Thoracic aorta (tissue), 2 donors: ENCODE measurements at regions not wholly inside any gene's neighbourhood (a gene's known extent, or its start where the extent isn't known, plus 50 kb on each side); places are given as distances from the start of the nearest gene placed in this dataset.

ENCODE experiments used
- ATAC-seq: fragments of 150-250 bp; one replicate; pipeline ENCODE4 v1.8.0; 2017; ENCODE audit warnings: low read depth; ENCODE audit not compliant: insufficient number of reproducible peaks, low FRiP score
- DNase-seq: peaks from one replicate; pipeline ENCODE4 v3.0.0-alpha.2; 2020; ENCODE audit warnings: low spot score
- H3K27ac ChIP-seq, 2 donors: fragments of 200-600 bp; sonication (generic); 1 replicate in 1 of 2; 2 replicates in 1 of 2; pipeline ENCODE4 v1.5.1; 2016; ENCODE audit warnings: mild to moderate bottlenecking in 2 of 2, moderate library complexity in 2 of 2
- H3K27me3 ChIP-seq: fragments of 200-600 bp; sonication (generic); replicated peaks from 2 replicates; pipeline ENCODE4 v1.6.0; 2016; ENCODE audit warnings: mild to moderate bottlenecking; ENCODE audit not compliant: insufficient read depth
- H3K36me3 ChIP-seq: fragments of 200-600 bp; sonication (generic); one replicate; pipeline ENCODE4 v1.5.1; 2016
- H3K4me1 ChIP-seq, 2 donors: fragments of 200-600 bp; sonication (generic); 1 replicate in 1 of 2; 2 replicates in 1 of 2; pipeline versions ENCODE4 v1.5.1 to v1.6.0; 2016; ENCODE audit warnings: low read depth in 2 of 2, mild to moderate bottlenecking in 1 of 2; ENCODE audit not compliant: control insufficient read depth in 1 of 2
- H3K4me3 ChIP-seq: fragments of 200-600 bp; sonication (generic); 2 replicates; pipeline ENCODE4 v1.5.1; 2016; ENCODE audit warnings: mild to moderate bottlenecking
- H3K9me3 ChIP-seq: fragments of 200-600 bp; sonication (generic); 2 replicates; pipeline ENCODE4 v1.5.1; 2016
- TF ChIP-seq, protein P1 (sequence below): fragments of 200-600 bp; sonication (generic); IDR thresholded peaks from one replicate; pipeline ENCODE4 v1.5.1; 2019; ENCODE audit warnings: antibody characterized with exemption

- TF ChIP-seq, protein P1, sequence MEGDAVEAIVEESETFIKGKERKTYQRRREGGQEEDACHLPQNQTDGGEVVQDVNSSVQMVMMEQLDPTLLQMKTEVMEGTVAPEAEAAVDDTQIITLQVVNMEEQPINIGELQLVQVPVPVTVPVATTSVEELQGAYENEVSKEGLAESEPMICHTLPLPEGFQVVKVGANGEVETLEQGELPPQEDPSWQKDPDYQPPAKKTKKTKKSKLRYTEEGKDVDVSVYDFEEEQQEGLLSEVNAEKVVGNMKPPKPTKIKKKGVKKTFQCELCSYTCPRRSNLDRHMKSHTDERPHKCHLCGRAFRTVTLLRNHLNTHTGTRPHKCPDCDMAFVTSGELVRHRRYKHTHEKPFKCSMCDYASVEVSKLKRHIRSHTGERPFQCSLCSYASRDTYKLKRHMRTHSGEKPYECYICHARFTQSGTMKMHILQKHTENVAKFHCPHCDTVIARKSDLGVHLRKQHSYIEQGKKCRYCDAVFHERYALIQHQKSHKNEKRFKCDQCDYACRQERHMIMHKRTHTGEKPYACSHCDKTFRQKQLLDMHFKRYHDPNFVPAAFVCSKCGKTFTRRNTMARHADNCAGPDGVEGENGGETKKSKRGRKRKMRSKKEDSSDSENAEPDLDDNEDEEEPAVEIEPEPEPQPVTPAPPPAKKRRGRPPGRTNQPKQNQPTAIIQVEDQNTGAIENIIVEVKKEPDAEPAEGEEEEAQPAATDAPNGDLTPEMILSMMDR = no peak
- H3K27me3 ChIP-seq = no peaks in the 10 kb centered on the region
These were observed 224.2 kb upstream of the CRBN start for GRCh38 chr3:3403700-3404099.

GRCh38 chr3:3392946-3393345 is 213.5 kb upstream of the CRBN start:
- no peak overlapping the region for H3K4me3 ChIP-seq
- H3K27me3 ChIP-seq = no peaks in the 10 kb centered on the region
- no peak overlapping the region for H3K27ac ChIP-seq
- H3K4me1 ChIP-seq = no peaks in the 10 kb centered on the region
- ATAC-seq (no peak), DNase-seq (no peak)
- H3K36me3 ChIP-seq = no peaks in the 10 kb centered on the region
- H3K9me3 ChIP-seq = no peaks in the 10 kb centered on the region
- TF ChIP-seq, protein P1 = no peak

More at GRCh38 chr3:3403700-3404099, 224.2 kb upstream of the CRBN start:
- H3K9me3 ChIP-seq = peaks cover 12% of the 10 kb centered on the region
- H3K36me3 ChIP-seq = no peaks in the 10 kb centered on the region
- no peaks in the 10 kb centered on the region for H3K4me1 ChIP-seq
- H3K27ac ChIP-seq = no peak overlapping the region
- H3K4me3 ChIP-seq = no peak overlapping the region
- DNase-seq (no peak), ATAC-seq (no peak)

DNA sequence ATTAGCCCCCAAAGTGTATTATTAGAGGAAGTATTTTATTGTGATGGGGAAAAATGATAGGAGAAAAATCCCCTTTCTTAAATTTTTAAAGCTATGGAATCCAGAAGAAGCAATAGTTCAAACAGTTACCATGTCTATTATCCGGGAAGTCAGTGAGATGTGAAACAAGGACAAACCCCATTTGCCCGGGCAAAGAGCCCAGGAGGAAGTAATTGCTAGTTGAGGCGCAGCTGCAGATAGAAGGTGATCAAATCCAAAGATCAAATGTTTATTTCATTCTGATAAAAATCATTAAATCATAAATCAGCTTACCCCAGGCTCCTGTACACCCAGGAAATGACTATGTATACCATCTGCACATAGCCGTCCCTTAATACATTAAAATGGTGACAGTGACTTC is 204.0 kb upstream of the CRBN start:
- ATAC-seq = no peak
- H3K4me1 ChIP-seq = no peaks in the 10 kb centered on the region
- no peak for DNase-seq
- H3K9me3 ChIP-seq = no peaks in the 10 kb centered on the region
- H3K27ac ChIP-seq = no peak overlapping the region
- TF ChIP-seq, protein P1 = no peak
- no peaks in the 10 kb centered on the region for H3K36me3 ChIP-seq
- no peaks in the 10 kb centered on the region for H3K27me3 ChIP-seq
- H3K4me3 ChIP-seq = no peak overlapping the region

DNA sequence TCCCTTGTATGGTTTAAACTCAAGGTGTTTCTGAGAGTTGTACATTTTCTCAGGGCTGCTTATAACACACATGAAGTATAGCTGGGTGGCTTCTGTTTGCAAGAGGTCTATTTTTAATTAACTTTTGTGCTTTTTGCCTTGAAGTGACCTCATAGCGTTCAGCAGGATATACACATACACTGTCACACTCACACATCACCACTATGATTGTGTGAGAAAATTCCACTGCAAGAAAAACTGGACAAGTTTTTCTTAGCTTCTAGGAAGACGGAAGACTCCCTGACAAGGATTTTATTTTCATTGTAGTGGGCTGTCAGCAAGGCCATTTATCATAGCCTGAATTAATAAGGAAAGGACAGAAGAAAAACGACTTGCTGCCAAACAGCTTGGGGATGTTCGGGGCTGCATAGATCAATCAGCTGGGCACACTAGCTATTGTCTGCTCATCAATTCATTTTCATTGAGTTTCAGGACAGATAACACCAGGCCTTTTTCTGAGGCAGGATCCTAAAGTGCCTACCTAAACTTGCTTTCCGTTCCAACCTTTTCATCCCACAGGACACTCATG is 192.8 kb upstream of the CRBN start:
- Histone ChIP-seq H3K4me3 (no peak overlapping the region), H3K27ac (no peak overlapping the region), H3K27me3 (no peaks in the 10 kb centered on the region), H3K9me3 (peaks cover 13% of the 10 kb centered on the region), H3K36me3 (no peaks in the 10 kb centered on the region), H3K4me1 (no peaks in the 10 kb centered on the region)
- ATAC-seq (no peak), DNase-seq (no peak)
- TF ChIP-seq, protein P1 = no peak

GRCh38 chr3:3368306-3368705 is 188.8 kb upstream of the CRBN start:
- Histone ChIP-seq H3K36me3 (no peaks in the 10 kb centered on the region), H3K27me3 (no peaks in the 10 kb centered on the region), H3K4me1 (no peaks in the 10 kb centered on the region), H3K4me3 (no peak overlapping the region), H3K27ac (no peak overlapping the region), H3K9me3 (no peaks in the 10 kb centered on the region)
- DNase-seq = no peak
- TF ChIP-seq, protein P1 = no peak
- ATAC-seq = no peak
